HG03342 (cell line): ENCODE measurements at regions not wholly inside any gene's neighbourhood (a gene's known extent, or its start where the extent isn't known, plus 50 kb on each side); places are given as distances from the start of the nearest gene placed in this dataset.

ENCODE experiments used
- ATAC-seq: cut with Tn5 transposase; IDR thresholded peaks from one replicate; pipeline ENCODE4 v1.9.1; 2021; ENCODE audit warnings: mild to moderate bottlenecking, moderate library complexity; ENCODE audit not compliant: unreplicated experiment

GRCh38 chr6:140579918-140580317 is 1205.5 kb upstream of the CITED2 start:
- no peak for ATAC-seq

- ATAC-seq, result no peak
Measured at GRCh38 chr6:140576004-140576555, 1201.6 kb upstream of the CITED2 start.

- ATAC-seq, result no peak
Measured at GRCh38 chr6:140572867-140573266, 1198.4 kb upstream of the CITED2 start.

- no peak for ATAC-seq
Measured at GRCh38 chr6:140572129-140572528, 1197.7 kb upstream of the CITED2 start.

- ATAC-seq, result no peak
Measured at GRCh38 chr6:140571145-140571544, 1196.7 kb upstream of the CITED2 start.

GRCh38 chr6:140567466-140567865 is 1193.0 kb upstream of the CITED2 start:
- no peak for ATAC-seq

- no peak for ATAC-seq
Measured at GRCh38 chr6:140566781-140567277, 1192.4 kb upstream of the CITED2 start.

GRCh38 chr6:140563728-140564127 is 1189.3 kb upstream of the CITED2 start:
- ATAC-seq, result no peak

GRCh38 chr6:140561701-140562100 is 1187.3 kb upstream of the CITED2 start:
- ATAC-seq, result no peak

- ATAC-seq, result no peak
Measured at GRCh38 chr6:140560671-140561070, 1186.2 kb upstream of the CITED2 start.

- no peak for ATAC-seq
Measured at GRCh38 chr6:140559458-140559857, 1185.0 kb upstream of the CITED2 start.

GRCh38 chr6:140554421-140554820 is 1180.0 kb upstream of the CITED2 start:
- no peak for ATAC-seq

GRCh38 chr6:140548366-140548765 is 1173.9 kb upstream of the CITED2 start:
- ATAC-seq, result no peak

- no peak for ATAC-seq
Measured at GRCh38 chr6:140546640-140547039, 1172.2 kb upstream of the CITED2 start.

- ATAC-seq, result no peak
Measured at GRCh38 chr6:140544431-140544830, 1170.0 kb upstream of the CITED2 start.

- ATAC-seq, result no peak
Measured at GRCh38 chr6:140542863-140543262, 1168.4 kb upstream of the CITED2 start.

- no peak for ATAC-seq
Measured at GRCh38 chr6:140541288-140541687, 1166.8 kb upstream of the CITED2 start.

- ATAC-seq, result no peak
Measured at GRCh38 chr6:140540743-140541142, 1166.3 kb upstream of the CITED2 start.

- no peak for ATAC-seq
Measured at GRCh38 chr6:140538926-140539325, 1164.5 kb upstream of the CITED2 start.

- no peak for ATAC-seq
Measured at GRCh38 chr6:140537834-140538705, 1163.6 kb upstream of the CITED2 start.

GRCh38 chr6:140537211-140537610 is 1162.8 kb upstream of the CITED2 start:
- no peak for ATAC-seq

GRCh38 chr6:140535511-140535910 is 1161.1 kb upstream of the CITED2 start:
- ATAC-seq, result no peak
